Activated naive CD8-positive, alpha-beta T cell treated with anti-CD3 and anti-CD28 coated beads, Interleukin-2, amount 10 ng/mL, durations not matched to agents 7 days and 5 days (primary cell): ENCODE measurements at regions not wholly inside any gene's neighbourhood (a gene's known extent, or its start where the extent isn't known, plus 50 kb on each side); places are given as distances from the start of the nearest gene placed in this dataset.
A peak's percentile ranks its signal among the peaks of the same experiment; 100 is the strongest.

Source experiments
- ATAC-seq: fragments of 150-1000 bp; cut with Tn5 transposase; one replicate; pipeline ENCODE4 v1.10.0; 2021; ENCODE audit warnings: low read depth, moderate library complexity
- POLR2A ChIA-PET: fragments of 350-600 bp; sonication (Branson Sonifier 250); formaldehyde crosslinking; loops from one replicate; lab custom pipeline; 2021; ENCODE audit warnings: antibody characterized with exemption; lab: Charles Lee
- DNase-seq: peaks from one replicate; pipeline ENCODE4 v3.0.0; 2021
- H3K27ac Mint-ChIP-seq: one replicate; pipeline ENCODE4 v1.8.0; 2022; ENCODE audit warnings: mild to moderate bottlenecking, mixed read lengths
- H3K27me3 Mint-ChIP-seq: one replicate; pipeline ENCODE4 v1.8.0; 2022; ENCODE audit warnings: mild to moderate bottlenecking, moderate library complexity, mixed read lengths
- H3K36me3 Mint-ChIP-seq: one replicate; pipeline ENCODE4 v1.8.0; 2021; ENCODE audit warnings: mild to moderate bottlenecking, mixed read lengths
- H3K4me1 Mint-ChIP-seq: one replicate; pipeline ENCODE4 v1.8.0; 2021; ENCODE audit warnings: mixed read lengths
- H3K4me3 Mint-ChIP-seq: one replicate; pipeline ENCODE4 v1.8.0; 2022; ENCODE audit warnings: mild to moderate bottlenecking, moderate library complexity, mixed read lengths
- H3K9me3 Mint-ChIP-seq: one replicate; pipeline ENCODE4 v1.8.0; 2021; ENCODE audit warnings: mixed read lengths

GRCh38 chr11:128193615-128194014, 393.7 kb downstream of the ETS1 start:
- no peaks in the 10 kb centered on the region for H3K9me3 Mint-ChIP-seq
- ATAC-seq: no peak
- DNase-seq: no peak
- H3K4me1 Mint-ChIP-seq: peaks cover 34% of the 10 kb centered on the region
- POLR2A ChIA-PET: no interaction called here
- no peaks in the 10 kb centered on the region for H3K27me3 Mint-ChIP-seq
- no peak overlapping the region for H3K27ac Mint-ChIP-seq
- H3K4me3 Mint-ChIP-seq: peak overlapping the region; percentile 27
- H3K36me3 Mint-ChIP-seq: no peaks in the 10 kb centered on the region

DNA sequence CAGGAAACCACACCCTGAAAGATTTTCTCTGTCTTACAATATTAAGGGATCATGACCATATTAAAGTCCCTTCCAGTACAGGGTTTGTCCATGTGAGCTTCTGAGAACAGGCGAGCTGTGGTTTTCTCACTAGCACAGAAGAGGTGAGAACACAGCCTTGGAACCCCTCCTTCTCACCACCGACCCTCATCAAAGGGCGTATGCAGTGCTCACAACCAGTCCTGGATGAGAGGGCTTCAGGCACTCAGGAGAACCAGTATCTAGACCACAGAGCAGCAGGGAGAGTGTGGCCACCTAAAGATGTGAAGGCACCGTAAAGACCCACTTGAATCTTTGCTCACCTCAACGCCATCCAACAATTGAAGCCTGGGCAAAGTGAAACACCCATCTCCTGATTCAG, 397.0 kb downstream of the ETS1 start:
- ATAC-seq: peak; percentile 71
- DNase-seq: peak; percentile 43
- POLR2A ChIA-PET: no interaction called here
- Mint-ChIP-seq H3K4me3 (peak overlapping the region; percentile 51), H3K27ac (peak overlapping the region; percentile 67), H3K36me3 (peaks cover 2% of the 10 kb centered on the region), H3K9me3 (peaks cover 10% of the 10 kb centered on the region), H3K27me3 (peaks cover 2% of the 10 kb centered on the region), H3K4me1 (peaks cover 31% of the 10 kb centered on the region)

DNA sequence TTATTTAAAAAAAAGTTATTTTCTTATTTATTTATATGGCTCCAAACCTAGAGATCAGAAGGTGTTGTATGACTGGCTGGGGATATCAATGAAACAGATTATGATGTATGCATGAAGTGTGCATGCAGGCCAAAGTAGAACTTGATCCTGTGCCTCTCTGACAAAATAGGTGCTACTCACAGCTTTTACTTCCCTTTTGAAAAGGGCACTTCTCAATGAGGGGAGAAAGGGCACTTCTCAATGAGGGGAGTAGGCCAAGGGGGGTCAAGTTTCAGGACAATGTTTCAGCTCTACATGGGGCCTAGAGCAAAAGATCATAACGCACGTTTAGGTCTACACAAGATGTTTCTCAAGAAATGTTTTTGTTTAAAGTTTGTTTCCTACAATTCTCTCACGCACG, 397.5 kb downstream of the ETS1 start:
- H3K27ac Mint-ChIP-seq: peak overlapping the region; percentile 67
- peaks cover 2% of the 10 kb centered on the region for H3K36me3 Mint-ChIP-seq
- H3K27me3 Mint-ChIP-seq: peaks cover 2% of the 10 kb centered on the region
- no peak for DNase-seq
- no peak overlapping the region for H3K4me3 Mint-ChIP-seq
- peaks cover 15% of the 10 kb centered on the region for H3K9me3 Mint-ChIP-seq
- ATAC-seq: peak; percentile 41
- peaks cover 26% of the 10 kb centered on the region for H3K4me1 Mint-ChIP-seq
- POLR2A ChIA-PET: no interaction called here

DNA sequence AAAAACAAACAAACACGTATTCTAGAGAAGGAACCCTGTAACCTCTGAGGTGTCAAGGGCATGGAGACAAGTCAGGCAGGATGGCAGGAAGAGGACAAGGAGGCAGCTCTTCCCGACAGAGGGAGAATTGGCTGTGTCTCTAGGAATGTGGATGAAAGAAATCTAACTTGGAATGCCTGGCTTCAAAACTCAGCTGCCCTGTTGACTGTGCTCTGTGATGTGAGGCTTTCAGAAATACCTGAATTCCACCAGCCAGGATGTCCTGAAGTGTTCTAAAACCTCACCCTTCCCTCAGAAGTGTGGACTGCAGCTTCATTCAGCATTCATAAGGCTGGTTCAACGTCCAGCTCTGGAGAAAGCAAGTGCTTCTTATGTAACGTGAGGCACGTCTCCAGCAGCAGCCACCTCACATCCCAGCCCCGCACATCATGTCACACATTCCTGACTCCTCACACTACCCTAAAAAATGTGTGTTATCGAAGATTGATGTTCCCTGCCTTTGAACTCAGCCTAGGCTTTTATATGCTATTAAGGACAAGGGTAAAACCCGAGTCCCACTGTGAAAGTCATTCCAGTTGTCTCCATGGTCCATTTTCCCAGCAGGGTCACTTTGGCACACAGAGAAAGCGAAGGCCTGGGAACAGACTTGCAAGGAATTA, 398.9 kb downstream of the ETS1 start:
- no peak overlapping the region for H3K27ac Mint-ChIP-seq
- DNase-seq (no peak), ATAC-seq (no peak)
- H3K9me3 Mint-ChIP-seq: peaks cover 21% of the 10 kb centered on the region
- H3K4me3 Mint-ChIP-seq: no peak overlapping the region
- H3K36me3 Mint-ChIP-seq: peaks cover 2% of the 10 kb centered on the region
- H3K27me3 Mint-ChIP-seq: peaks cover 2% of the 10 kb centered on the region
- POLR2A ChIA-PET: no interaction called here
- H3K4me1 Mint-ChIP-seq: peaks cover 14% of the 10 kb centered on the region

- no peak for DNase-seq
- ATAC-seq: no peak
- Mint-ChIP-seq H3K36me3 (peaks cover 2% of the 10 kb centered on the region), H3K27me3 (peaks cover 2% of the 10 kb centered on the region), H3K9me3 (peaks cover 21% of the 10 kb centered on the region), H3K4me1 (peaks cover 14% of the 10 kb centered on the region), H3K4me3 (no peak overlapping the region), H3K27ac (no peak overlapping the region)
- POLR2A ChIA-PET: no interaction called here
Measured at GRCh38 chr11:128187835-128188234, 399.5 kb downstream of the ETS1 start.

GRCh38 chr11:128187377-128187776, 400.0 kb downstream of the ETS1 start:
- Mint-ChIP-seq H3K9me3 (peaks cover 21% of the 10 kb centered on the region), H3K27ac (no peak overlapping the region), H3K27me3 (peaks cover 2% of the 10 kb centered on the region), H3K36me3 (peaks cover 2% of the 10 kb centered on the region), H3K4me1 (peaks cover 14% of the 10 kb centered on the region), H3K4me3 (no peak overlapping the region)
- no peak for DNase-seq
- POLR2A ChIA-PET: no interaction called here
- no peak for ATAC-seq

DNA sequence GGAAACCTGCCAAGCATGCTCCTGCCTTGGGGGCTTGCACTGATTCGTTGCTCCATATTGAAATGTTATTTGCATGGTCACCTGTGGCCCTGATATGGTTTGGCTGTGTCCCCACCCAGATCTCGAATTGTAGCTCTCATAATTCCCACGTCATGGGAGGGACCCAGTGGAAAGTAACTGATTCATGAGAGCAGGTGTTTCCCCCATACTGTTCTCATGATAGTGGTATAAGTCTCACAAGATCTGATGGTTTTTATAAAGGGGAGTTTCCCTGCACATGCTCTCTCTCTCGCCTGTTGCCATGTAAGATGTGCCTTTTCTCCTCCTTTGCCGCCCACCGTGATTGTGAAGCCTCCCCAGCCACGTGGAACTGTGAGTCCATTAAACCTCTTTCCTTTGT, 402.4 kb downstream of the ETS1 start:
- Mint-ChIP-seq H3K9me3 (peaks cover 21% of the 10 kb centered on the region), H3K27ac (no peak overlapping the region), H3K4me1 (peaks cover 2% of the 10 kb centered on the region), H3K36me3 (peaks cover 2% of the 10 kb centered on the region), H3K27me3 (peaks cover 2% of the 10 kb centered on the region), H3K4me3 (no peak overlapping the region)
- ATAC-seq (no peak), DNase-seq (no peak)
- POLR2A ChIA-PET: no interaction called here

- ATAC-seq (peak; percentile 47), DNase-seq (no peak)
- peaks cover 2% of the 10 kb centered on the region for H3K36me3 Mint-ChIP-seq
- POLR2A ChIA-PET: no interaction called here
- H3K9me3 Mint-ChIP-seq: peaks cover 21% of the 10 kb centered on the region
- peaks cover 2% of the 10 kb centered on the region for H3K27me3 Mint-ChIP-seq
- no peaks in the 10 kb centered on the region for H3K4me1 Mint-ChIP-seq
- H3K27ac Mint-ChIP-seq: no peak overlapping the region
- no peak overlapping the region for H3K4me3 Mint-ChIP-seq
Measured at GRCh38 chr11:128182844-128183243, 404.5 kb downstream of the ETS1 start.

- Mint-ChIP-seq H3K9me3 (peaks cover 21% of the 10 kb centered on the region), H3K4me1 (no peaks in the 10 kb centered on the region), H3K27me3 (peaks cover under 1% of the 10 kb centered on the region), H3K4me3 (no peak overlapping the region), H3K36me3 (peaks cover 2% of the 10 kb centered on the region), H3K27ac (no peak overlapping the region)
- POLR2A ChIA-PET: no interaction called here
- DNase-seq (no peak), ATAC-seq (no peak)
Measured at GRCh38 chr11:128181984-128182383, 405.4 kb downstream of the ETS1 start.

DNA sequence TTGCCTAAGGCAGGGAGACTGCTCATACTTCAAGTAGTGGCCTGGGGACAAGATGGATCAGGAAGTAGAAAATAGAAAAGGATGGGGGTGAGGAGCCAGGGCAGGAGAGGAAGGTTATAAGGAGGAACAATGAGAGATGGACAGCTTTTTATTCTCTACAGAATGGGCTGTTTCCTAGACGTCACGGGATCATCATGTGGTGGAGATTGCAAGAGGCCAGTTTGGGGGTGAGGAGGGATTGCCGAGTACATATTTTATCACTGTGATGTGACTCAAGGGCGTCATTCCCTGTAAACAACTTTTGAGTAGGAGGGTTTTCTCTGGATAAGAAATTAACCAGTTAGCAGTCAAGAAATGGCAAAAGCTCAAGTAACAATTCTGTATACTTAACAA, 406.3 kb downstream of the ETS1 start:
- ATAC-seq (no peak), DNase-seq (no peak)
- Mint-ChIP-seq H3K27me3 (no peaks in the 10 kb centered on the region), H3K4me3 (no peak overlapping the region), H3K4me1 (no peaks in the 10 kb centered on the region), H3K27ac (no peak overlapping the region), H3K36me3 (no peaks in the 10 kb centered on the region), H3K9me3 (peaks cover 17% of the 10 kb centered on the region)
- POLR2A ChIA-PET: no interaction called here

GRCh38 chr11:128180441-128181087, 406.8 kb downstream of the ETS1 start:
- no peak for ATAC-seq
- no peak for DNase-seq
- Mint-ChIP-seq H3K9me3 (peaks cover 13% of the 10 kb centered on the region), H3K27ac (no peak overlapping the region), H3K27me3 (no peaks in the 10 kb centered on the region), H3K4me3 (no peak overlapping the region), H3K36me3 (no peaks in the 10 kb centered on the region), H3K4me1 (no peaks in the 10 kb centered on the region)
- POLR2A ChIA-PET: no interaction called here

DNA sequence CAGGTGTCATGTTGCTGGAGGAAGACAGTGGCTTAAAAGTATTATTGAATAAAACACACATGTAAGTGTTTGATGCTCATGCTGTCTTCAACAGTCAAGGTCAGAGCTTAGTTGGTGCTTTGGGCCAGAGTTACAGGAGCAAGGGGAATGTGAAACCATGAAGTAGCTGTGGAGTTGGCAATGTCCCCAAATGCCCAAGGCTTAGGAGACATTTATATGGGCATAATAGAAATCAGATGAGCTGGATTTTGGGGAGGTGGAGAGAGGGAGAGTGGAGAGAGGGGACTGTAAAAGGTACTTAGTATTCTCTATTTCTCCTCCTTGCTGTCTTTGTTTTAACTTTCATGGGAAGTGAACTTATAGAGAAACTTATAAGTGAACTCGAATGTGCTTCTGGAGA, 407.8 kb downstream of the ETS1 start:
- DNase-seq (no peak), ATAC-seq (no peak)
- no peaks in the 10 kb centered on the region for H3K27me3 Mint-ChIP-seq
- H3K9me3 Mint-ChIP-seq: peaks cover 5% of the 10 kb centered on the region
- H3K36me3 Mint-ChIP-seq: no peaks in the 10 kb centered on the region
- H3K4me3 Mint-ChIP-seq: no peak overlapping the region
- H3K4me1 Mint-ChIP-seq: no peaks in the 10 kb centered on the region
- no peak overlapping the region for H3K27ac Mint-ChIP-seq
- POLR2A ChIA-PET: no interaction called here

- no peak overlapping the region for H3K4me3 Mint-ChIP-seq
- POLR2A ChIA-PET: no interaction called here
- no peak for ATAC-seq
- no peak for DNase-seq
- H3K9me3 Mint-ChIP-seq: peaks cover 1% of the 10 kb centered on the region
- H3K27ac Mint-ChIP-seq: no peak overlapping the region
- H3K4me1 Mint-ChIP-seq: no peaks in the 10 kb centered on the region
- no peaks in the 10 kb centered on the region for H3K36me3 Mint-ChIP-seq
- no peaks in the 10 kb centered on the region for H3K27me3 Mint-ChIP-seq
Measured at GRCh38 chr11:128179039-128179438, 408.3 kb downstream of the ETS1 start.
